Left lobe of liver (tissue), 2 donors: ENCODE measurements at regions not wholly inside any gene's neighbourhood (a gene's known extent, or its start where the extent isn't known, plus 50 kb on each side); places are given as distances from the start of the nearest gene placed in this dataset.
A peak's percentile ranks its signal among the peaks of the same experiment; 100 is the strongest.
"Not testable (repeated sequence)": the region's sequence is repeated elsewhere in the genome, so short reads cannot be mapped to it uniquely, and the experiment has no call there.

Source experiments
- ATAC-seq: fragments of 200-7000 bp; cut with Tn5 transposase; one replicate; pipeline ENCODE4 v1.9.1; 2020; ENCODE audit warnings: mild to moderate bottlenecking, moderate library complexity
- DNase-seq: peaks from one replicate; pipeline ENCODE4 v3.0.0-alpha.2; 2020; ENCODE audit warnings: low spot score
- donor health status: DM: no; HTN: no; CAD: no; lungs with moderate emphysema.
- donor health status: DM: no; HTN: yes; CAD: no.

GRCh38 chr16:9337308-9338032, 246.0 kb downstream of the HAPSTR1 start:
- ATAC-seq (no peak), DNase-seq (no peak)

GRCh38 chr16:9338068-9338467, 246.6 kb downstream of the HAPSTR1 start:
- DNase-seq = no peak
- ATAC-seq = no peak

GRCh38 chr16:9338510-9338909, 247.1 kb downstream of the HAPSTR1 start:
- ATAC-seq = no peak
- no peak for DNase-seq

- no peak for DNase-seq
- no peak for ATAC-seq
These were observed 249.2 kb downstream of the HAPSTR1 start for GRCh38 chr16:9340526-9341256.

- ATAC-seq (no peak), DNase-seq (no peak)
These were observed 251.8 kb downstream of the HAPSTR1 start for GRCh38 chr16:9343276-9343675.

- no peak for ATAC-seq
These were observed 253.1 kb downstream of the HAPSTR1 start for GRCh38 chr16:9344508-9344907.

GRCh38 chr16:9345046-9345445, 253.6 kb downstream of the HAPSTR1 start:
- ATAC-seq (no peak), DNase-seq (no peak)

More at GRCh38 chr16:9344508-9344907, 253.1 kb downstream of the HAPSTR1 start:
- DNase-seq = no peak

GRCh38 chr16:9345880-9346279, 254.4 kb downstream of the HAPSTR1 start:
- peak; percentile 40 for ATAC-seq
- no peak for DNase-seq

GRCh38 chr16:9348912-9349311, 257.5 kb downstream of the HAPSTR1 start:
- no peak for ATAC-seq

GRCh38 chr16:9349373-9349960, 258.0 kb downstream of the HAPSTR1 start:
- not testable (repeated sequence) for ATAC-seq, DNase-seq

More at GRCh38 chr16:9348912-9349311, 257.5 kb downstream of the HAPSTR1 start:
- DNase-seq = no peak

GRCh38 chr16:9350119-9350799, 258.8 kb downstream of the HAPSTR1 start:
- DNase-seq, ATAC-seq: not testable (repeated sequence)

- DNase-seq = peak; percentile 52
- peak; percentile 69 for ATAC-seq
These were observed 260.0 kb downstream of the HAPSTR1 start for GRCh38 chr16:9351440-9351839.

- DNase-seq (no peak), ATAC-seq (peak; percentile 12)
These were observed 260.5 kb downstream of the HAPSTR1 start for GRCh38 chr16:9351841-9352434.

GRCh38 chr16:9357829-9358228, 266.4 kb downstream of the HAPSTR1 start:
- ATAC-seq = peak; percentile 34
- DNase-seq = no peak

GRCh38 chr16:9360075-9360474, 268.6 kb downstream of the HAPSTR1 start:
- no peak for ATAC-seq
- no peak for DNase-seq

- ATAC-seq (no peak), DNase-seq (no peak)
These were observed 270.6 kb downstream of the HAPSTR1 start for GRCh38 chr16:9362050-9362449.

GRCh38 chr16:9362604-9363003, 271.2 kb downstream of the HAPSTR1 start:
- DNase-seq = no peak
- ATAC-seq = no peak

GRCh38 chr16:9363520-9363919, 272.1 kb downstream of the HAPSTR1 start:
- ATAC-seq (no peak), DNase-seq (no peak)

GRCh38 chr16:9364721-9365369, 273.4 kb downstream of the HAPSTR1 start:
- peak; percentile 75 for ATAC-seq
- DNase-seq = peak; percentile 69

GRCh38 chr16:9365370-9365728, 273.9 kb downstream of the HAPSTR1 start:
- DNase-seq = peak; percentile 96
- ATAC-seq = peak; percentile 86
